HUES6 (cell line): ENCODE measurements at regions not wholly inside any gene's neighbourhood (a gene's known extent, or its start where the extent isn't known, plus 50 kb on each side); places are given as distances from the start of the nearest gene placed in this dataset.

ENCODE experiments used
- H3K27ac ChIP-seq: 2 replicates; pipeline ENCODE4 v1.7.0; 2013; ENCODE audit warnings: low read depth, mild to moderate bottlenecking, low read length, inconsistent platforms
- H3K27me3 ChIP-seq: 2 replicates; pipeline ENCODE4 v1.6.1; 2013; ENCODE audit warnings: low read length; ENCODE audit not compliant: control insufficient read depth, insufficient read depth
- H3K36me3 ChIP-seq: 2 replicates; pipeline ENCODE4 v1.6.1; 2013; ENCODE audit warnings: low read length; ENCODE audit not compliant: control insufficient read depth, insufficient read depth
- H3K4me1 ChIP-seq: 2 replicates; pipeline ENCODE4 v1.6.1; 2013; ENCODE audit warnings: low read length; ENCODE audit not compliant: control insufficient read depth, insufficient read depth
- H3K4me3 ChIP-seq: 2 replicates; pipeline ENCODE4 v1.5.1; 2013; ENCODE audit warnings: low read depth, low read length
- H3K9ac ChIP-seq: one replicate; pipeline ENCODE4 v1.6.1; 2013; ENCODE audit warnings: mild to moderate bottlenecking, low read length
- H3K9me3 ChIP-seq: 2 replicates; pipeline ENCODE4 v1.6.1; 2013; ENCODE audit warnings: low read depth, low read length; ENCODE audit not compliant: control insufficient read depth, insufficient read depth

DNA sequence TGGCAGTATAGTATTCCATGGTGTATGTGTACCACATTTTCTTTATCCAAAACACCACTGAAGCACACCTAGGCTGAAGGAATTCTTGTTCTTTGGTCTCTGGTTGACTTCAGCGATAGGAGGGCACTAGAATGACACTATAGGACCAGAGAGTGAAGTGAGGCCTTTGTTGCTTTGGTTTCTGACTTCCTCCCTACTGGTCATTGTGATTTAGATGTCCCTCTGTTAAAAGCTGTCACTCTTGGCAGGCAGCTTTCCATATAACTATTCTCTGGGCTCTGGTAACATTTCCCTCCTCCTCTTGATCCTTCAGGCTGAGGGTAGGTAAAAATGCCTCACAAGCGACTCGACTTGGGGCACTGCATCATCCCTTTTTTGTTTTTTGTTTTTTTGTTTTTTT, 236.3 kb downstream of the MAFB start:
- Histone ChIP-seq H3K9me3 (no peaks in the 10 kb centered on the region), H3K9ac (no peak overlapping the region), H3K27me3 (no peaks in the 10 kb centered on the region)

GRCh38 chr20:40451552-40451951, 237.5 kb downstream of the MAFB start:
- Histone ChIP-seq H3K4me1 (no peaks in the 10 kb centered on the region), H3K9ac (no peak overlapping the region), H3K9me3 (no peaks in the 10 kb centered on the region), H3K36me3 (no peaks in the 10 kb centered on the region), H3K27me3 (no peaks in the 10 kb centered on the region), H3K27ac (no peak overlapping the region), H3K4me3 (no peak overlapping the region)

More for the DNA sequence above, 236.3 kb downstream of the MAFB start:
- H3K4me3 ChIP-seq, result no peak overlapping the region
- 0 out of 2 replicates have a peak, but pooled peaks cover 4% of the 10 kb centered on the region for H3K4me1 ChIP-seq
- no peak overlapping the region for H3K27ac ChIP-seq
- H3K36me3 ChIP-seq, result no peaks in the 10 kb centered on the region

DNA sequence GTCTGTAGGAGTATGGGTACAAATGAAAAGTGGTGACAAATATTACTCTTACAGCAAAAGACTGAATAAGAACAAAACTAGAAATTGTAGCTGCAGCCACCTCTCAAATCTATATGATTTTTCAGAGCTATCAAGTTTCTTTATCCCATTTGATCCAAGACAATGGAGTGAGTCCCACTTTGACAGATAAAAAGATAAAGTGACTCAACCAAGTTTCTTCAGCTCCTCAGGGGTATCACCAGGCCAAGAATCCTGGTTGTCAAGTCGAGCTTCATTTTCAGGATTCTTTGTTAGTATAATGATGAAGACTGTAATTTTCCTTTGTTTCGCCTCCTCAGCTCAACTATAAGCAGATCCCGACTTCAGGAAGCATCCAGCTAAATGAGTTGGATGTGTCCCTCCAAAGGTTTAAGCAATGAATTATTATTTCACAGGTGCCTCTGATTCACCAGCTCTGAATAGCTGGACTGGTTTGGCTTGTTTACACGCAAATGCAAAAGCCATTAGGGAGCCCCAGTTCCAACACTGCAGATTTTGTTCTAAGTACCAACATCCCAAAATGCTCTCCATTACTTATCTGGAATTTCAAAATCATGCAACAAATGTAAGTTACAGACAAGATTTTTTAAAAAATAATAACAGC, 238.9 kb downstream of the MAFB start:
- no peaks in the 10 kb centered on the region for H3K9me3 ChIP-seq
- H3K27me3 ChIP-seq, result no peaks in the 10 kb centered on the region
- H3K4me3 ChIP-seq, result no peak overlapping the region
- no peak overlapping the region for H3K9ac ChIP-seq
- no peaks in the 10 kb centered on the region for H3K4me1 ChIP-seq
- no peak overlapping the region for H3K27ac ChIP-seq
- no peaks in the 10 kb centered on the region for H3K36me3 ChIP-seq

GRCh38 chr20:40449144-40449690, 239.8 kb downstream of the MAFB start:
- Histone ChIP-seq H3K9ac (no peak overlapping the region), H3K27ac (no peak overlapping the region), H3K36me3 (no peaks in the 10 kb centered on the region), H3K4me3 (no peak overlapping the region), H3K27me3 (no peaks in the 10 kb centered on the region), H3K9me3 (no peaks in the 10 kb centered on the region), H3K4me1 (peaks cover under 1% of the 10 kb centered on the region; the same call in 1 of the 2 replicates)

DNA sequence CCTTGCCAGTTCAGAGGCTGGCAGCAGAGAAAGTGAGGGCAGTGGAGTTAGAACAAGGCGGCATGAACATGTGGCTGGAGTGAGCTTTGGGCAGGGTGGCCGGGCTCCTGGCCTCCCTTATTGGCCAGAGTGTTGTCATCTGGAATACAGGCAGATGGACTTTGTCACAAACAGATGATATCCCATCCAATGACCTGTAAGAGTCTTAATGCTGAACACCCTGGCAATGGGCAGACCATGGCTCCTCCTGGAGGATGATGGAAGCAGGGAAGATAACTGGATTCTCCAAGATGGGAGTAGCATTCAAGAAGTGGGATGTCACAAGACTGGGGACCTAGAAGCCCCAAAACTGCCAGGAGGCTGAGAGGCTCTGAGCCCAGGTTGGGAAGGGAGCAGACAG, 242.1 kb downstream of the MAFB start:
- no peaks in the 10 kb centered on the region for H3K36me3 ChIP-seq
- H3K4me3 ChIP-seq, result no peak overlapping the region
- no peaks in the 10 kb centered on the region for H3K27me3 ChIP-seq
- no peaks in the 10 kb centered on the region for H3K9me3 ChIP-seq
- no peak overlapping the region for H3K9ac ChIP-seq
- no peak overlapping the region for H3K27ac ChIP-seq
- H3K4me1 ChIP-seq, result peaks cover 22% of the 10 kb centered on the region; the same call in 1 of the 2 replicates

DNA sequence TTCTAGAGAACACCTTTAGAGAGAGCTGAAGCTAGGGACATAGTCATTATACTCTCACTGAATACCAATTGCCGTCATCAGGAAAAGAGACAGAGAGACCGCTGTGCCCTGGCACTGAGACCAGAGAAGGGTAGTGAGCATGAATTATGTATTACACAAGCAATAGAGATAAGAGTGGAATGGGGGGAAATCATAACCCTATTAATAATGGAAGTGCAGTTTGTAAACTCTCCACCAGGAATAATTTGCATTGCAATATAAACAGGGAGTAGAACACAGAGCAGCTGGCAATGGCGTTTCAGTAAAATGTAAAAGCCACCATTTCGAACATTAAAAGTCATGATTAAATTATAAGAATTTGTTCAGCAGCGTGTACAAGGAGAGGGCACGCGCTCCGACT, 244.5 kb downstream of the MAFB start:
- no peaks in the 10 kb centered on the region for H3K27me3 ChIP-seq
- H3K4me1 ChIP-seq, result peaks cover 25% of the 10 kb centered on the region; the same call in 1 of the 2 replicates
- no peaks in the 10 kb centered on the region for H3K9me3 ChIP-seq
- no peak overlapping the region for H3K27ac ChIP-seq
- no peak overlapping the region for H3K9ac ChIP-seq
- no peak overlapping the region for H3K4me3 ChIP-seq
- no peaks in the 10 kb centered on the region for H3K36me3 ChIP-seq

DNA sequence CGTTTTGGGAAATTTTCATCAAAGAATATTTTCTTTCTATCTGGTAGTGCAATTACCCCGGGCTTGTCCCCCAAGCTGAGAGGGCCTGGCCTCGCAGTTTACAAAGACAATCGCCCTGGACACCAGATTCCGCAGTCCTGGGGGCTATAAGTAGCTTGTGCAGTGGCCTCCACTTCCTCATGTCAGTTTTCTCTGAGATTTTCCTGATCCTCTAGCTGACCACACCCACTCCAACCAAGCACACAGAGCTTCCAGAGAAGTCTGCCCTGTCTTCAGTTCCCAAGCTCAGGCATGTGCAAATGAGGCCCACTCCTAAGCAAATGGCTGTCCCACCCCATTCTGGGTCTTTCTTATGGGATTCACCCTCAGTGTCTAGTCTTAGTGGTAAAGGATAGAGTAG, 245.3 kb downstream of the MAFB start:
- Histone ChIP-seq H3K27me3 (no peaks in the 10 kb centered on the region), H3K9me3 (no peaks in the 10 kb centered on the region), H3K4me3 (no peak overlapping the region), H3K27ac (no peak overlapping the region), H3K36me3 (no peaks in the 10 kb centered on the region), H3K4me1 (peaks cover 25% of the 10 kb centered on the region; the same call in 1 of the 2 replicates), H3K9ac (no peak overlapping the region)

DNA sequence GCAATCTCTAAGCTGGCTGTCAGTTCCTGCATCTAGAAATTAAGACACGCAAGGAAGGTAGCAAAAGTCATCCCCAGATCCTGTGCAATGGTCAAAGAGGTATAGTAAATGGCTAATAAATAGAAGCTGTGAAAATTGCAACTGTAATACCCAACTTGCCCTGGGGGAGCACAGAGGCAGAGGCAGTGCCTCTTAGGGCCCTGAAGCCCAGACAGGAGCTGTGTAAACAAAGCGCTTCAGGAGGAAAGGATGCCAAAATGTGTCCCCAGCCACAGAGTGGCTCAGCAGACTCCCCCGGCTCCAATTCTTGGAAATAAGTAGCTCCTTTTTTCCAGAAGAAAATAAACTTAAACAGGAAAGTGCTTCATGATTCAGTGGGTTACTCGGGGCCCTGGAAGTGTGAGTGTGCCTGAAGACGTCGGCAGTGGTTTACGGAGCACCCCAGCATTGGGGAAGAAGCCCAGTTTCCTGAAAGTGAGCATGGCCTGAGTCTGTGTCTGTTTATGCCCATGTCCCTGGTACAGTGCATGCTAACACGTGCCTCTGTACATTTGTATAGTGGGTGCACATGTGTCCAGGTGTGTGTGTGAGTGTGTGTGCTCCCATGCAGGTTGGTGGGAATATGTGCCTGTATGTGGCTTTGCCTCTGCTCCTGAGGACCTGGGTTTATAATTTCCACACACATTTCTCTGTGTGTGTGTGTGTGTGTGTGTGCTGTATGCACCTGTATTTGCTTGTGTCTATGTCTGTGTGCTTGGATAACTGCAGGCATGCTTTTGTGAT, 246.7 kb downstream of the MAFB start:
- no peaks in the 10 kb centered on the region for H3K27me3 ChIP-seq
- no peak overlapping the region for H3K27ac ChIP-seq
- no peak overlapping the region for H3K9ac ChIP-seq

GRCh38 chr20:40441771-40442170, 247.3 kb downstream of the MAFB start:
- Histone ChIP-seq H3K27ac (no peak overlapping the region), H3K9ac (no peak overlapping the region)

More for the DNA sequence above, 246.7 kb downstream of the MAFB start:
- Histone ChIP-seq H3K4me1 (peaks cover 25% of the 10 kb centered on the region; the same call in 1 of the 2 replicates), H3K36me3 (no peaks in the 10 kb centered on the region), H3K4me3 (no peak overlapping the region), H3K9me3 (no peaks in the 10 kb centered on the region)

DNA sequence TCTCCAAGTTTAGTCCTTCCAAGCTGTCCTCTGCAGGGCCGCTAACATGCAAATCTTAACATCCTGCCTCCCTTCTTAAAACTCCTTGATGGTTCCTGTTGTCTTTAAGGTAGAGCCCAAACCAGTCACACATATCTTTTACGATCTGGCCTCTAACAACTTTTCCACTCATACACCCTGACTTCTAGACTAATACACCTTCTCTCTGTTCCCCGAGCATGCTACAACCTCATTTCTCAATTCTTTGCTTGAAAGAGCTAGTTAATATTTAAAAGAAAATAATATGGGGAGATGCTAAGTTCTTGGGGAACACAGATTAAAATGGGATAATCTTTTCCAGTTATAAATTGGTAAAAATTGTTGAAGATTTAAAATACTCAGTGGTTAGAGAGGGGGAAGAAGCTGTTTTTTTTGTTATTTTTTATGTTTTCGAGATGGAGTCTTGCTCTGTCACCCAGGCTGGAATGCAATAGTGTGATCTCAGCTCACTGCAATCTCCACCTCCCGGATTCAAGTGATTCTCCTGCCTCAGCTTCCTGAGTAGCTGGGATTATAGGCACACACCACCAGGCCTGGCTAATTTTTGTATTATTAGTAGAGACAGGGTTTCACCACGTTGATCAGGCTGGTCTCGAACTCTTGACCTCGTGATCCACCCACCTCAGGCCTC, 250.7 kb downstream of the MAFB start:
- no peaks in the 10 kb centered on the region for H3K36me3 ChIP-seq
- H3K4me1 ChIP-seq, result peaks cover 15% of the 10 kb centered on the region; the same call in 1 of the 2 replicates
- H3K9me3 ChIP-seq, result no peaks in the 10 kb centered on the region
- no peaks in the 10 kb centered on the region for H3K27me3 ChIP-seq
- H3K9ac ChIP-seq, result no peak overlapping the region
- no peak overlapping the region for H3K4me3 ChIP-seq
- H3K27ac ChIP-seq, result no peak overlapping the region

More at GRCh38 chr20:40441771-40442170, 247.3 kb downstream of the MAFB start:
- H3K9me3 ChIP-seq, result no peaks in the 10 kb centered on the region
- no peak overlapping the region for H3K4me3 ChIP-seq
- H3K4me1 ChIP-seq, result peaks cover 25% of the 10 kb centered on the region; the same call in 1 of the 2 replicates
- H3K27me3 ChIP-seq, result no peaks in the 10 kb centered on the region
- H3K36me3 ChIP-seq, result no peaks in the 10 kb centered on the region
